T1000 (cell line): ENCODE measurements at regions not wholly inside any gene's neighbourhood (a gene's known extent, or its start where the extent isn't known, plus 50 kb on each side); places are given as distances from the start of the nearest gene placed in this dataset.
"Not testable (repeated sequence)": the region's sequence is repeated elsewhere in the genome, so short reads cannot be mapped to it uniquely, and the experiment has no call there.

Experiments
- DNase-seq: peaks from one replicate; lab custom pipeline; 2025; ENCODE audit warnings: mixed read lengths; lab: John Stamatoyannopoulos, UW

DNA sequence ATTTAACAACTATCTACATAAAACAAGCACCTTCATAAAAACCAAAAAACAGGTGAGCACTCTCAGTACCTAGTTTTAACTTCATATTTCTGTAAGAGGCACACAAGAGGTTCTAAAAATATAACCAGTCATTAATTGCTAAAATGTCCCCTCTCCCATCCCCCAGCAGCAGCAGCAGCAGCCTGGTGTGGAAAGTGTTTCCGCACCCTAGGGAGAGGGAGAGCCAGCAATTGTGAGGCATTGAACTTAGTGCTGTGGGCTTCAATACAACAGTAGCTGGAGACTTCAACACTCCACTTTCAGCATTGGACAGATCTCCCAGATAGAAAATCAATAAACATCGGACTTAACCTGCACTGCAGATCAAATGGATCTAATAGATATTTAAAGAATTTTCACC lies 1158.5 kb downstream of the JRKL start:
- no peak for DNase-seq

DNA sequence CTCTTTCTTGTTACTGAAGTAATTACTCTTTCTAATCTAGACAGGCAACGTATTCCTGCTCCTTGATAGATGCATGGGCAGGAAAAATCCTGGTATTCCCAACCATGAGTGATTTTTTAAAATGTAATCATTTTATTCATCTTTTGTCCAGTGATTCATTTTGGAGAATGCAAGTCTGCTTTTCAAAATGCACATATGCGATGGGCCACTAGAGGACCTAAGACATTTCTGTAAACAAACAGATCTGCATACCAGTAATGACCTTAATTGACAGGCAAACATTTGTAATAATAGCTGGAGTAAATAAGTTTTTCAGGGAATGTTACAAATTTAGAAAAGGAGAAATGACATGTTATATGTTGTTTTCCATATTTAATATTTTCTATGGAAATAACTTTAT lies 1167.6 kb downstream of the JRKL start:
- no peak for DNase-seq

DNA sequence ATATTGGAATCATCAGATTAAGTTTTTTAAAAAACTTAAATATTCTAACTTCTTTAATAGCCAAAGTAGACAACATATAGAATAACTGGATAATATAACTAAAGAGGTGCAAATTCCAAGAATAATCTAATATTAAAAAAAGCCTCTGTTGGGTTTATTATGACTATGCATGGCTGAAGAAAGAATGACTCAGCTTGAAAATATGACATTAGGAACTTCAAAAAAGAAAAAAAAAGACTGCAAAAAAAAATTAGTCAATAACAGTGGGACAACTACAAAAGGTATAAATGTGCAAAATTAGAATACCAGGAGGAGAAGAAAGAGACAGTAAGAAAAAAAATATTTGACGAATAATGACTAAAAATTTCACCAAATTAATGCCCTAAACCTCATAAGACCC lies 1178.0 kb downstream of the JRKL start:
- no peak for DNase-seq

DNA sequence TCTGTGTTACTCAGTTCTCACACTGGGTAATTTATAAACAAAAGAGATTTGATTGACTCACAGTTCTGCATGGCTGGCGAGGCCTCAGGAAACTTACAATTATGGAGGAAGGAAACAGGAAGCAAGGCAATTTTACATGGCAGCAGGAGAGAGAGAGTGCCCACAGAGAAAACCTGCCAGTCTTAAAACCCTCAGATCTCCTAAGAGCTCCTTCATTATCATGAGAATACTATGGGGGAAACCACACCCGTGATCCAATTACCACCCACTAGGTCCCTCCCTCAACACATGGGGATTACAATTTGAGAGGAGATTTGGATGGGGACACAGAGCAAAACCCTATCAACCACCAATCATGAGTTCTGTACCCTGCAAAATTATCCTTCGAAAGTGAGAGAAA lies 1180.8 kb downstream of the JRKL start:
- DNase-seq: no peak

DNA sequence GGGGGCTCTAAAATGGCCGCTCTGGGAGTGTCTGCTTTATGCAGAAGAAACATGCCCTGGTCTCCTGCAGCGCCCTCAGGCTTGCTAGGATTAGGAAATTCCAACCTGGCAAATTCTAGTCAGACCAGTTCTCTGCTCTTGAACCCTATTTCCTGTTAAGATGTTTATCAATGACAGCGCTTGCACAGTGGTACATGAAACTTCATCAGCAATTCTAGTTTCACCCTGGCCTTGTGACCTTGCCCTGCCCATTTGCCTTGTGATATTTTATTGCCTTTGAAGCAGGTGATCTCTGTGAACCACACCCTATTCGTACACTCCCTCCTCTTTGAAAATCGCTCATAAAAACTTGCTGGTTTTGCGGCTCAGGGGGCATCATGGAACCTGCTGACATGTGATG lies 1184.0 kb downstream of the JRKL start:
- not testable (repeated sequence) for DNase-seq

DNA sequence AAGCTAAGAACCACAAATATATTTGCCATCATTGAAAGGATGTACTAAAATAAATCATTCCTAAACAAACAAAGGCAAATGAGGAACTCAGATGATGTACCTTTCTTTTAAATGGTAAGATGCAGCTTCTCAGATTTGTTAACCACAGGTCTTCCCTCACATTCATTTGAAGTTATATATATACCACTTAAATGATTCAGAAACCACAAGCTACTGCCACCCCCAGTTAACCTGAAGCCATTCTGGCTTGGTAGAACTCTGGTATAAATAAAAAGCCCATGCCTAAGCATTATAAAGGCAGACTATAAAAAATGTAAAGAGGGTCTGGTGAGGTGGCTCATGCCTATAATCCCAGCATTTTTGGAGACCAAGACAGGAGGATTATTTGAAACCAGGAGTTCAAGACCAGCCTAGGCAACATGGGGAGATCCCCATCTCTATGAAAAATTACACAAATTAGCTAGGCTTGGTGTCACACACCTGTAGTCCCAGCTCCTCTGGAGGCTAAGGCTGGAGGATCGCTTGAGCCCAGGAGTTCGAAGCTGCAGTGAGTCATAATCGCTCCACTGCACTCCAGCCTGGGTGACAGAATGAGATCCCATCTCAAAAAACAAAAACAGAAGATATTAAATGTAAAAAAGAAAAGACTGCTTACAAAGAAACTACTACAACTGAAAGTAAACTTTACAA lies 1185.3 kb downstream of the JRKL start:
- no peak for DNase-seq

DNA sequence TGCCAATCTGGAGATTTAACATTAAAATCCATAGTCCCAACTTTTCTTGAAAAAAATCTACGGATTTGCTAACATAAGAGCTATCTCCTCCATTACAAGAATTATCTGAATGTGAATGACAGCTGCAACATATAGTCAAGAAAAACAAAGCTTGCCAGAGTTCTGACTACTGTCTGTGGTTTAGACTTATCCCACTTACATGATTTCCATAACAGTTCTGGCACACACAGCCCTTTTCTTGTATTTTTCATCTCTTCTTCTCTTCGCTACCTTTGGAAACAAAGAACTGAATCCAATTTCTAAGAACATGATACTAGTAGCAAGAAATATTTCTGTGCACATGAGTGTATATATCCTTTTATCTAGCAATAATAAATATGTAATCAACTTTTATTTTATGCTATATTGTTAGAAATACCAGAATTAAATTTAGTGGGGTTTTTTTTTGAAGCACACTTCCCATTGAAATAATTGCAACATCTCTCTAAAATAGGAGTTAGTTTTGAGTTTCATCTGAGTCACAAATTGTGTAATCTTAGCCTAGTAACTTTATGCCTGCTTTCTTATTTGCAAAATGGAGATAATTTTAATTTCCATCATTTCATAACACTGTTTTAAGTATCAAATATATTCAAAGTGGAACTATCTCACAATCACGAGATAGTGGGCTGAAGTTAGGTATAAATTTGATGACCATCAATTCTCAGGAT lies 1217.6 kb downstream of the JRKL start:
- DNase-seq: no peak

DNA sequence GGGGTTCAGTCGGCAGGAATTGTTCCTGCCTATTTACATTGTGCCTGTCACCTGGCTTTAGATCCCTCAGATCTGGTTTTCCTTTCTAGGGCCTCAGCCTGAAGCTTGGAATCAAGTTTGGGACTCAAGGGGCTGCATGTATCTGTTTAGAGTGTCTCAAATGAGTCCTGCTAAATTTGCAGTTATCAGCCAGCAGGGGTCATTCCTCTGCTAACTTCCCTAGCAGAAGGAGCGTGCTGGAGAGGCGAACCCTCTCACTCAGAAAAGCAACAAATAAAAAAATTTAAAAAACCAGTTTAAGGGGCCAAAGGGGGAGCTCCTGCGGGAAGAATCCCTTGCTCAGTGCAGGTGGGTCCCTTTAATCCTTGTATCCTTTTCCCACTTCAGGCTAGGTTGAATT lies 1220.2 kb downstream of the JRKL start:
- DNase-seq: no peak

DNA sequence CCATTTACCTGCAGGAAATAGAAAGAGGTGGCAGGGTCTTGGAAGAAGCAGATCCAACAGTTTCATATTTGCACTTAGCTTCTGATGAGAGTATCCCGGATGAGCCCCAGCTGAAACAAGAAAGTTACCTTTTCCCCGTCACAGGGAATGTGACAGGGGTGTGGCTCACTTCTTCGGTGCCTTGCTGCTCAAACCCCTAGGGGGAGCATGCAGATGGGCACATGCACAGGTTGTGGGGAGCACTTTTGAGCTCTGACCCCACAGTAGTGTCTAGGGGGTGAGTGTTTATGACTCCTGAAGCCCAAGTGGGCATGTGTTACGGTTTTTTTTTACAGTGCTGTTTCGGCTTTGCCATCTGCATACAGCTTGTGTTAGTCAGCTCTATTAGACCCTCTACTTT lies 1221.0 kb downstream of the JRKL start:
- DNase-seq: no peak

DNA sequence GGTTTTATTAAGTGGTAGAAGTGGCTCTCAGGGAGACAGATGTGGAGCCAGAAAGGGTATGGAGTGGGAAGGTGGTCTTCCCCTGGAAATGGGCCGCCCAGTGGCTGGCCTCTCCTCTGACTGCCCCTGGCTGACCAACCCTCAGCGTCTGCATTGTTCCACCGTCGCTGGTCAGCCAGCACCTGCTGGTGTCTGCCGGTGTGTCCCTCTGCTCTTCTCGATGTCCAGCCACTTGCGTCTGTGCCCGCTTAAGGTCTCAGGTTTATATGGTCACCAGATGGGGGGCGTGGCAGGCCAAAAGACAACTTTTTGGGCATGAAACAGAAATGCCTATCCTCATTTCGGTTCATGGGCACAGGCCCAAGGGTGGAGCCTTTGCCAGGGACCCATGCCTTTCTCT lies 1221.5 kb downstream of the JRKL start:
- DNase-seq: no peak

DNA sequence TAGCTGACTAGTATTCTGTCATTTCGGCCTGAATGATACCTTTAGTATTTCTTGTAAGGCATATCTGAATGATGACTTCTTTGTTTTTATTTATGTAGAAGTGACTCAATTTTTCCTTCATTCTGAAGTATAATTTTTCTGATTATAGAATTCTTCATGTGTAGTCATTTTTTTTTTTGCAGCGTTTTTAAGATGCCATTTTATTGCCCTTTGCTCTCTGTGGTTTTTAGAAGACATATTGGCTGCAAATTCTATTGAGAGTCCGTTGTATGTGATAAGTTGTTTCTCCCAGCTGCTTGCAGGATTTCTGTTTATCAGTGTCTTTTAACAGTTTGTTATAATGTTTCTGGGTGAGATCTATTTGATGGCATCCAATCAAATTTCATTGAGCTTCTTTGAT lies 1224.8 kb downstream of the JRKL start:
- DNase-seq: no peak

DNA sequence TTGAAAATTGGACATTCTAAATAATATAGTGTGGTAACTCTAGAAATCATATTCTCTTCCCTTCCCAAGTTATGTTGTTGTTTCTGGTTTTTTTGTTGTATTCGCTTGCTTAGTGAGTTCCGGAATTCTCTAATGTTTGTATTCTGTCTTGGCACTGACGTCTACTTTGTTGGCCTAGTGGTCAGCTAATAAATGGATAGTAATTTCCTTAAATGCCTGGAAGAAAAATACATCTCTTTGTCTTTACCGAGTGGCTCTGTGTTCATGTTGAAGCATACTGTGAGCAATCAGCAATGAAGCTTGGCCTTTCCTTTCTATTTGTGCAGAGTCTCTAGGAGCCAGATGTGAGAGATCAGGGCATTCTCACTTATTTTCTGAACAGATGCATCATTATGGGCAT lies 1225.7 kb downstream of the JRKL start:
- DNase-seq: no peak

DNA sequence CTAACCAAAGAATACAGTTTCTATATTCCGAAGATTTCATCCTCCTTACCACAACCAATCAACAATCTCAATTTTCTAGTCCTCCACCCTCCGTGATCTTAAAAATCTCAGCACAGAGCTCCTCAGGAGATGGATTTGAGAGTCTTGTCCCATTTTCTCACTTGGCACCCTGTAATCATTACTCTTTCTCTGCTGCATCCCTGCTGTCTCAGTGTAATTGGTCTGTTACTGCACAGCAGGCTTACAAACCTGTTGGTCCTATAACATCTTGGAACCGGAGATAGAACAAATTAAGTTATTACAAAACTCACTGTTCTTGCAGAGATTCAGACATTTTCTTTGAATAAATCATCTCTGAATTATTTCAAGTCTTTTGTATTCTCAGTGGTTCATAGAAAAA lies 1227.2 kb downstream of the JRKL start:
- no peak for DNase-seq

DNA sequence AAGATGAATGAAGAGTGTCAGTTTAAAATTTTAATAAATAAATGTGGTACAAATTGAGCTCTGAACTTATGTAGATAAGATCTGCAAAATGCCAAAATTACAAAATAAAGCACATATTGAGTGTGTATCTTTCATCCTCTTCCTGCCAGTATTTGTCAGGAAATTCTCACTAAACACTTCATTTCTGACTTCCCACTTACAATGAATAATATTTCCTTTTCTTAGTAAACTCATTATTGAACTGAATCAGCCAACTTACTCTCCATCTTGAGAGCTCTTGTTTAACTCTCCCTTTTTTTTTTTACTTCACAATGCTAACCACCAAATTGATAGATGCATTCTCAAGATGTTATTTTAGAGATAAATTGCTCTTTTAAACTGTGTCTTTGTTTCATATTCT lies 1230.2 kb downstream of the JRKL start:
- no peak for DNase-seq

DNA sequence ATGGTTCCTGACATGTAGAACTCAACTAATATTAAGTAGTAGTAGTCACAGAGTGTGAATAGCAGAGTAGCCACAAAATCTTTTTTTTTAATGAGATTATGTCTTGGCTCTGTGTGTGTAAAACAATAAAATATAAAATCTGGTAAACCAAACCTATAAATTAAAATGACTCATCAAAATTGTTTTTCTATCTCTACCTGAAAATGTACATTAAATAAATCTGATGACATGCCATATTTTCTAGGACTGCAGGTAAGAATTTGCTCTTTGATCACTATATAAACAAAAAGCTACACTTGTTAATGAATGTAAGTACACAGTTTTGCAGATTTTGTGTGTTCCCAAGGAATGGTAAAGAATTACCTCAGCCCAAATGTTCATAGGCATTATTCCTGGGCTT lies 1231.5 kb downstream of the JRKL start:
- no peak for DNase-seq

DNA sequence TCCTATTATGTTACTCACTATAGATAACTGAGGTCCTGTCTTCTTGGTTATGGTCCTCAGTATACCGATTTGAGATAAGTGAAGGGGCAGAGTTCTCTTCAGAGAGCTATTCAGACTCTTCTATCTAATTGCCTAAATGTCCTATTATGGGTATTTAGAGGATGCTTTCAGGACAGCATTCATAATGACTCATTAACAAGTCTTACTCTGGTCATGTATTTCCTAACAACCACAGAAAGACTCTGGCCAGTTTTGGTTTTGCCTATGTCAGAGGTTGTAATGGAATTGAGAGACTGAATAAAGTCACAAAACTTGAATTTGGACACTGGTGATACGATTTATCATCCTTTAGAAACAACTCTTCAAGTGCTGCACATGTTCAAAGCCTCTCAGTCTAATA lies 1233.0 kb downstream of the JRKL start:
- no peak for DNase-seq

DNA sequence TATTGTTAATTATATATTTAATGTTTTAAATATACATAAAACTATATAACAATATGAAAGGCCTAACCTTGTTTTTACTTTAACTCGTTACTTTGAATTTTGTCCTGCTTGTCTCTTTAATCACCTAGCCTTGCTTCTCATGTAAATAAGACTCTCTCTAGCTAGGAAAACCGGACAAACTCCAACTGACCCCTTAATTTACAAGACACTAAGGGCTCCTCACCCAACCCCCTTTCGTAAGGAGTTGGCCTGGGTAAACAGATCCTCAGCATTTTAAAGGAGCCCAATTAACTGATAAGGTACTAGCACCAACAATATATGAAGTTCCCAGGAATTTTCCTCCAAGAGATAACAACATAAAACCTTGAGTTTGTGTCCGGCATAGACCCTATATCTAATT lies 1246.9 kb downstream of the JRKL start:
- DNase-seq: not testable (repeated sequence)

DNA sequence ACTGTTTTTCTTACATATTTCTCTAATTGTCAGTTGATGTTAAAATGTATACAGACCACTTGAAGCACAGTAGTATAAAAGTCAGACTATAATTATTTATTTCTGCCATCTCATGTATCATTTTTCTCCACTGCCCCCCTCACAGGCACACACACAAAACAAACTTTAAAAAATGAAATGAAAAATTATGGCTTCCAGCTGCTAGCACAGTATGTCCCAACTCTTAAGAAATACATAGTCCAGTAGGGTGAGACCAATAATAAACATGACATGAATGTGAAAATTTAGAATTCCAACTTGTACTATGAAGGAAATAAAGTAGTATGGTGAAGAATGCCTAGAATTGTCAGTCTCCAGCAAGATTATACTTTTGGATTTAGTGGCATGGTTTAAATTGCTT lies 1247.9 kb downstream of the JRKL start:
- DNase-seq: no peak

DNA sequence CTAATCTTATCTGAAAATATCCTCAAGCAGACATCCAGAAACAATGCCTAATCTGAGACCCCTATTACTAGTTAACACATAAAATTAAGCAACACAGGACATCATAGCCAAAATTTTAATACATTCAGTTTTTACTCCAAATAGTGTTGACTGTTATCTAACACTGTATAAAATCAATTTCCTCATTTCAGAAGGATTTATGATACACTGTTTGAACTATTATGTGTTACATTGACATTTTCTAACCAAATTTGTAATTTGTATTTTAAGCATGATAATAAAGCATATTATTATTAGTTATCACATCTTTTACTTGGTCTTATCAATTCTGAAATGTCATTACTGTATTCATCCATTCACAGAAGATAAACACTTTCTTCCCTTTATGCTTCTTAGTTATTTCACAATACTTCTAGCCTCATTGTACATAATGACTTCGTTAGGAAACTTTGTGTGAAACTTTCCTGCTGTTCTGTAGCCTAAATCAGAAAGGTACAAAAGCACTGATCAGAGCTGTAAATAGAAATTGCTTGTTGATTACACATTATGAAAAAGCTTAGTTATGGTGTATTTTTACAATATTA lies 1248.9 kb downstream of the JRKL start:
- DNase-seq: no peak

DNA sequence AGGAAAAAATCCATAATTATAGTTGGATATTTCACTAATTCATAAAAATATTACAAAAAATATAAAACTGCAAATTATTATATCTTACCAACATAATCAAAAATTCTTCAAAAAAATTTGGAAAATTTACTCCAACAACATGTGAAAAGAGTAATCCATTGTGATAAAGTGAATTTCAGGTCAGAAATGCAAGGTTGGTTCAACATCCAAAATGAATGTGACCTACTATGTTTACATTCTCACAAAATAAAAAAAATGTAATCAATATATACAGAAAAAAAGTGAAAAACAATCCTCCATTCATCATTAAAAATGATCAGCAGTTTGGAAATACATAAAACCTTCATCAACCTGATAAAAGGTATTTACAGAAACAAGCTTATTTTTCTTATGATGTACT lies 1252.2 kb downstream of the JRKL start:
- no peak for DNase-seq

DNA sequence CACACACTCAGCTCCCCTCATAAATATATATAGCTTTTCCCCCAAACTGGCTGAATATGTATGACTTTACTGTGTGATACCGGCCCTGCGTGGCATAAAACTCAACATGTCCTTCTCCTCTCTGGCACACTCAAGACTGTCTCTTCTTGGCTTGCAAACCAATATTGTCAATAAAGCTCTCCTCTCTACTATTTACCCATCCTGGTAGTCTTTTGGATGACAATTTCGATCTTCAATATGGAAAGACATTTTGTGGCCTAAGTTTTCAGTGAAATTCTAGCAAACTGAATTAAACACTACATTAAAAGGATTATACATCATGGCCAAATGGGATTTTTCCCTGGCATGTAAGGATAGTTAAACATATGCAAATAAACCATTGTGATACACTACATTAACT lies 1255.9 kb downstream of the JRKL start:
- DNase-seq: no peak

DNA sequence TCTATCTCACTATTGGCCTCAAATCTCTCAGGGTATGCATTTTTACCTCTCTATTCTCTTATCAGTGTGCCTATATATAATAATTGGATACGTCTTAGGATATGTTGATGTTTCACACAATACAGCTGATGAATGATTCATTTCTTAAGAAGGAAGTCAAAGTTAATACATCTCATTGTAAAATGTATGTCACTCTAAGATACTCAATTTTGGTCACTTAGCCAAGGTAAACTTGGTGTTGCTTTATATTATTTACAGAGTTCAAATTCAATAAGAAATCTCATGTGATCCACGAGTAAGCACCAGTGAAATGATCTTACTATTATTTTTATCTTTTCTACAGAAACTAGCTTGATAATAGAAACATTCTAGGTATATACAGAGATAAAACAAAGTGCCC lies 1266.5 kb downstream of the JRKL start:
- DNase-seq: no peak

DNA sequence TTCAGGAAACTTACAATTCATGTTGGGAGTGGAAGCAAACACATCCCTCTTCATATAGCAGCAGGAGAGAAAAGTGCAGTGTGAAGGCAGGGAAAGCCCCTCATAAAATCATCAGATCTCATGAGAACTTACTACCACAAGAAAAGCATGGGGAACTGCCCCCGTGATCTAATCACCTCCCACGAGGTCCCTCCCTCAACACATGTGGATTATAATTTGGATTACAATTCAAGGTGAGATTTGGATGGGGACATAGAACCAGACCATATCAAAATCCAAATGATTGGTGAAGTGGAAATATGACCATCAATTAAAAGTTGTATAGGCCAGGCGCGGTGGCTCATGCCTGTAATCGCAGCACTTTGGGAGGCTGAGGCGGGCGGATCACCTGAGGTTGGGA lies 1268.0 kb downstream of the JRKL start:
- no peak for DNase-seq

DNA sequence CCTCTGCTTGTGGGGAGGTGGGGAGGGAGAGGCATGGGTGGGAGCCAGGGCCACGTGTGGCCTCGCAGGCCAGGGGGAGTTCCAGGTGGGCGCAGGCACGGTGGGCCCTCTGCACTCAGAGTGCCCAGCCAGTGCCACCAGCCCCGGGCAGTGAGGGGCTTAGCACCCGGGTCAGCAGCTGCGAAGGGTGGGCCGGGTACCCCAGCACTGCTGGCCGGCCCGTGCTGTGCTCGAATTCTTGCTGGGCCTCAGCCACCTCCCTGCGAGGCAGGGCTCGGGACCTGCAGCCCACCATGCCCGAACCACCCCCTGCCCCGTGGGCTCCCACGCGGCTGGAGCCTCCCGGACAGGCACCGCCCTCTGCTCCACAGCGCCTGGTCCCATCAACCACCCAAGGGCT lies 1277.2 kb downstream of the JRKL start:
- no peak for DNase-seq
